Activated naive CD4-positive, alpha-beta T cell treated with anti-CD3 and anti-CD28 coated beads for 36 hours (primary cell): ENCODE measurements at regions not wholly inside any gene's neighbourhood (a gene's known extent, or its start where the extent isn't known, plus 50 kb on each side); places are given as distances from the start of the nearest gene placed in this dataset.
"Not testable (repeated sequence)": the region's sequence is repeated elsewhere in the genome, so short reads cannot be mapped to it uniquely, and the experiment has no call there.

ENCODE experiments used
- CTCF ChIA-PET: fragments of 350-600 bp; sonication (Branson Sonifier 250); formaldehyde crosslinking; loops from one replicate; lab custom pipeline; 2021; ENCODE audit warnings: antibody characterized with exemption; lab: Charles Lee
- DNase-seq: peaks from one replicate; pipeline ENCODE4 v3.0.0-alpha.2; 2020
- H3K27ac Mint-ChIP-seq: one replicate; pipeline ENCODE4 v1.8.0; 2021; ENCODE audit warnings: mild to moderate bottlenecking, mixed read lengths
- H3K27me3 Mint-ChIP-seq: one replicate; pipeline ENCODE4 v1.8.0; 2021; ENCODE audit warnings: low read depth, mixed read lengths
- H3K36me3 Mint-ChIP-seq: one replicate; pipeline ENCODE4 v1.8.0; 2021; ENCODE audit warnings: low read depth, mixed read lengths
- H3K4me1 Mint-ChIP-seq: one replicate; pipeline ENCODE4 v1.8.0; 2021; ENCODE audit warnings: low read depth, mixed read lengths
- H3K4me3 Mint-ChIP-seq: one replicate; pipeline ENCODE4 v1.8.0; 2021; ENCODE audit warnings: mild to moderate bottlenecking, moderate library complexity, mixed read lengths
- H3K9me3 Mint-ChIP-seq: one replicate; pipeline ENCODE4 v1.8.0; 2021; ENCODE audit warnings: mixed read lengths
- intact Hi-C: fragments of 100-400 bp; cut with micrococcal nuclease; formaldehyde crosslinking; loops from one replicate; pipeline ENCODE4 v1.15.1; 2023

DNA sequence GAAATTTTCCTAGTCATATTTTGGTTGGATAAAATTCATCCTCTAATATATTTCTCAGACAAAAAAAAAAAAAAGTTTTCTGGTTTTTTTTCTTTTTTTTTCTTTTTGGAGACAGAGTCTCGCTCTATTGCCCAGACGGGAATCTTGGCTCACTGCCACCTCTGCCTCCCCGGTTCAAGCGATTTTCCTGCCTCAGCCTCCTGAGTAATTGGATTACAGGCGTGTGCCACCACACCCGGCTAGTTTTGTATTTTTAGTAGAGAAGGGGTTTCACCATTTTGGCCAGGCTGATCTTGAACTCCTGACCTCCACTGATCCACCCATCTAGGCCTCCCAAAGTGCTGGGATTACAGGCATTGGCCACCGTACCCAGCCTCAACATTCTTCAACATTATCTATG, 432.7 kb upstream of the PABPC4L start:
- H3K36me3 Mint-ChIP-seq: no peaks in the 10 kb centered on the region

DNA sequence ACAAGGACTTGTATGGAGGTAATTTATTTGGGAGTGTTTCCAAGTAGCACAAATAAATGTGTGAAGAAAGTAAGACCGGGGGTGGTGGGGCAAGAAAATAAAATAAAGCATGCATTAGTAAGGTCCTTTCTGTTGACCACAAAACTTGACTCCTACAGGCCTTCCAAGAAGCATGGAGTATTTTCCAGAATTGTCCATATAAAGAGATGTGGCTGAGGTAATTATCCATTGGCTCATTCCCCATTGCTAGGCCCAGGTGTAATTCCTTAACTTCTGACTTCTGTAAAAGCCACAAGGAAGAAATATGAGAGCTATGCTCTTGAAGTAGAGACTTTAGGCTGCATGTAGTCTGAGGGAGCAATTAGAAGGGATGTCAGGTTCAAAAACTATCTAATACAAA, 430.5 kb upstream of the PABPC4L start:
- H3K4me1 Mint-ChIP-seq: no peaks in the 10 kb centered on the region
- H3K36me3 Mint-ChIP-seq: no peaks in the 10 kb centered on the region
- H3K4me3 Mint-ChIP-seq: no peak overlapping the region
- intact Hi-C loops: no loop called here
- H3K27me3 Mint-ChIP-seq: no peaks in the 10 kb centered on the region
- CTCF ChIA-PET: no interaction called here
- DNase-seq: no peak
- H3K27ac Mint-ChIP-seq: no peak overlapping the region
- peaks cover 2% of the 10 kb centered on the region for H3K9me3 Mint-ChIP-seq

More for the DNA sequence above, 432.7 kb upstream of the PABPC4L start:
- intact Hi-C loops: no loop called here
- Mint-ChIP-seq H3K27me3 (no peaks in the 10 kb centered on the region), H3K4me3 (no peak overlapping the region), H3K4me1 (no peaks in the 10 kb centered on the region), H3K9me3 (peaks cover 6% of the 10 kb centered on the region), H3K27ac (no peak overlapping the region)
- CTCF ChIA-PET: interaction anchor here (0.7 kb wide), 1 partner anchor 112 kb away, joined by 3 read pairs; no protein-coding TSS in a partner anchor
- DNase-seq: no peak

DNA sequence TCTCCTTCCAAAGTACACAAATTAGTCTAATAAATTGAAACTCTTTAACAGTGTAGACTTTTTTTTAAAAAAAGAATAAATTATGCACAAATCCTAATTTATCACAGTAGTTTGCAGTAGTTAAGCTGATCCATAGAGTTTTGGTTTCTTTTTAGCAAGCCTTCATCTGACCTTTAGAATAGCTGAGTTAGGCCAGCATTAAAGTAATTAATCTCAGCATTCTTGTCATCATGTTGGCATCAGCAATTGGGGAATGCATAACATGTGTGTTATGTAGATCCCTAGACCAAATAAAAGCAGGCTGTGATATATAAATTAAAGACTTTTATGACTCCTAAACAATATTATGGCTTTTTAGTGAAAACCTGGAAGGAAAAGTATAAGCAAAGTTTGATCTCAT, 426.5 kb upstream of the PABPC4L start:
- intact Hi-C loops: no loop called here
- no peak overlapping the region for H3K27ac Mint-ChIP-seq
- CTCF ChIA-PET: interaction anchor here (0.6 kb wide), 1 partner anchor 686 kb away, joined by 4 read pairs; no protein-coding TSS in a partner anchor
- DNase-seq: no peak
- H3K4me1 Mint-ChIP-seq: no peaks in the 10 kb centered on the region
- peaks cover 6% of the 10 kb centered on the region for H3K9me3 Mint-ChIP-seq
- no peaks in the 10 kb centered on the region for H3K27me3 Mint-ChIP-seq
- no peaks in the 10 kb centered on the region for H3K36me3 Mint-ChIP-seq
- no peak overlapping the region for H3K4me3 Mint-ChIP-seq

DNA sequence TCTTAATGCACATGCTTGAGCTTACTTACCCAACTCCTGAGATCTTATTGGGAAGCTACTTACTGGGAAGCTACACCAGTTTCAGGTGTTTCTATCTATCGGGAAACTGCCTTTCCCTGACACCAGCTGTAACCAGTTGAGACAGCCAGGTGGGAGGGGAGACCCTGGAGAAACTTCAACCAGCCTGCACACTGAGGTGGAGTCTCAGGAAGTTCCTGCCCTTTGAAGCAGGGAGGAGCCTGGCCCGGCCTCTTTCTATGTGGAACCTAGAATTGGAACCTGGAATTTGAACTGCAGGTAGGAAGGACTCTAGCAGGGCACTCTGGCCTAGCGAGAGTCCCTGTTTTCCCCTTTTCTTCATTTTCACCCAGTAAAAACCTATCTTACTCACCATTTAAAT, 425.8 kb upstream of the PABPC4L start:
- CTCF ChIA-PET: no interaction called here
- Mint-ChIP-seq H3K4me3 (no peak overlapping the region), H3K9me3 (peaks cover 6% of the 10 kb centered on the region), H3K36me3 (no peaks in the 10 kb centered on the region), H3K27me3 (no peaks in the 10 kb centered on the region), H3K27ac (no peak overlapping the region), H3K4me1 (no peaks in the 10 kb centered on the region)
- intact Hi-C loops: no loop called here
- DNase-seq: no peak

DNA sequence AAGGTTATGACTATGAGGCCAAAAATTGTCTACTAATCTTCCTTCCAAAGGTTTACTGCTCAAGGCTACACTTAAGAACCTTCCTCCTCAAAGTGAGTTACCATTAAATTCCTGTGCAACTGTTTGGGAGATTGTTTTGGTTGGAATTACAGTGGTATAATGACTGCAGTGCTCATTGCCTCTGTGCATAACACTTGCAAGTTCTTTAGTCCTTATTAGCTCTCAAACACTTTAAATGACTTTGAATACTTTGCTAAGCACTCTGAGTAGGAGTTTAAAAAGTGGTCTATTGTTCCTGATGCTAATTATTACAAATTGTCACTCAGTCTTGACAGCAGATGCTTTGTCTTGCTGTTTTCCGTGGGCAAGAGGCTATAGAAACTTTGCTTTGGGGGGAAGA, 422.8 kb upstream of the PABPC4L start:
- no peaks in the 10 kb centered on the region for H3K36me3 Mint-ChIP-seq
- H3K27ac Mint-ChIP-seq: no peak overlapping the region
- no peak overlapping the region for H3K4me3 Mint-ChIP-seq
- intact Hi-C loops: no loop called here
- H3K27me3 Mint-ChIP-seq: no peaks in the 10 kb centered on the region
- H3K4me1 Mint-ChIP-seq: no peaks in the 10 kb centered on the region
- CTCF ChIA-PET: interaction anchor here (0.6 kb wide), 1 partner anchor 26 kb away, joined by 3 read pairs; no protein-coding TSS in a partner anchor
- no peak for DNase-seq
- H3K9me3 Mint-ChIP-seq: peaks cover 4% of the 10 kb centered on the region

DNA sequence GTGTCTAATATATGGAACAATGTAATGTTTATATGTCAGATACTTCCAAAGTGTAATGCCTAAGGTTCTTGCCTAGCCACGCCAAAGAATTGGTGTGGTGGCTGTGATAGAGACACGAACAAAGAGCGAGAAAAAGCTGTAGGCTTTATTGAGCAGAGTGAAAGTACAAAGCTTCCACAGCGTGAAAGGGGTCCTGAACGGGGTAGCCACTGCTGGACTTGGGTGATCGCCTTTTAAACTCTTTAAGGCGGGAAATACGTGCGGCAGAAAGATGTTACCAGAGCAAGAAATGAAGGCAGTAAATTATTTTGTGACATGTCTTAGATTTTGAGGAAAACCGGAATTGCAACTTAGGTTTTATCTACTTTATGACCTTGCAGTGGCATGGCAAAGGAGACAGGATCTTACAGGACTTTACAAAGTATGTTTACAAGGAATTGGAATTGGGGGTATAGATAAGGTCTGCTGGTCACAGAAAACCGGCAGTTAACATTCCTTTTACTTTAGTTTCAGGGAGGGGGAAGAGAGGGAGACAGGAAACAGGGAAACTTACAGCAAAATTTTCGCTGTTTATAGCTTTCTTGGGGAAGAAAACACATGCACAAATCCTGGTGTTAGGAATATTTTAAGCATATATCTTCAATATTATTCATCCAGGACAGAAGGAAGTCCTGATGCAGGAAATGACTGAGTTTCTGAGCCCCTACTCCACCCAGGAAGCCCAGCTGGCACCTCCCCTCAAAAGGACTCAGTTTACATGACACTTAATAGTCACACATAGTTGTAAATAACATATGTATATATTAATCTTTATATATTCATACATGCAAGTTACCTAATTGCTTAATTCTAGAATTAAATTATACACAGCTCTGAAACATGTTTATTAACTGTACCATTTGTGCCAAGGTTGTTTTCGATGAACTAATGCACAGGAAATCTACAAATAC, 421.3 kb upstream of the PABPC4L start:
- H3K27ac Mint-ChIP-seq, DNase-seq, H3K27me3 Mint-ChIP-seq, CTCF ChIA-PET, H3K4me1 Mint-ChIP-seq, H3K36me3 Mint-ChIP-seq, H3K9me3 Mint-ChIP-seq, H3K4me3 Mint-ChIP-seq, intact Hi-C loops: not testable (repeated sequence)

DNA sequence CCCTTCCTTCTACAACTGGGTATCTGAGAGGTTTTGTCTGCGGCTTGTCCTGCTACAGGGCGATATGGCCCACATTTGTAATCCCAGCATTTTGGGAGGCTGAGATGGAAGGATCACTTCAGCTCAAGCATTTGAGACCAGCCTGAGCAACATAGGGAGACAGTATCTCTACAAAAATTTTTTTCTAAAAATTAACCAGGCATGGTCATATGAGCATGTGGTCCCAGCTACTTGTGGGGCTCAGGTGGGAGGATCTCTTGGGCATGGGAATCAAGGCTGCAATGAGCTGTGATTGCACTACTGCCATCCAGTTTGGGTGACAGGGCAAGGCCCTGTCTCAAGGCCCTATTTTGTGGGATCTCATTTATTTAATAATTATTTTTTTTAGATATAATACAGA, 420.6 kb upstream of the PABPC4L start:
- no peak for DNase-seq
- CTCF ChIA-PET: no interaction called here
- no peak overlapping the region for H3K27ac Mint-ChIP-seq
- H3K27me3 Mint-ChIP-seq: no peaks in the 10 kb centered on the region
- H3K4me1 Mint-ChIP-seq: no peaks in the 10 kb centered on the region
- H3K9me3 Mint-ChIP-seq: peaks cover 7% of the 10 kb centered on the region
- no peaks in the 10 kb centered on the region for H3K36me3 Mint-ChIP-seq
- H3K4me3 Mint-ChIP-seq: no peak overlapping the region
- intact Hi-C loops: no loop called here

DNA sequence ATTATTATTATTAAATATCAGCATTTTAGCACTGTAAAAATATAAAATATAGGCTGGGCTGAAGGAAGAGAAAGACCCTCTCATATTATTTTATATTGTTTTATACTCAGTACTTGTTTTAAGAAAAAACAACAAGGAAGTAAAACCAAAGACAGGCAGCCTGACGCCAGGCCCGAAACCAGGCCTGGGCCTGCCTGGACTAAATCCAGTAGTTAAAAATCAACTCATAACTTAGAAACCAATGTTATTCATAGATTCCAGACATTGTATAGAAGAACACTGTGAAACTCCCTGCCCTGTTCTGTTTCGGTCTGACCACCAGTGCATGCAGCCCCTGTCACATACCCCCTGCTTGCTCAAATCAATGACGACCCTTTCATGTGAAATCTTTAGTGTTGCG, 420.1 kb upstream of the PABPC4L start:
- H3K4me1 Mint-ChIP-seq, H3K27me3 Mint-ChIP-seq, H3K9me3 Mint-ChIP-seq, H3K36me3 Mint-ChIP-seq, DNase-seq, H3K27ac Mint-ChIP-seq, H3K4me3 Mint-ChIP-seq, intact Hi-C loops, CTCF ChIA-PET: not testable (repeated sequence)

DNA sequence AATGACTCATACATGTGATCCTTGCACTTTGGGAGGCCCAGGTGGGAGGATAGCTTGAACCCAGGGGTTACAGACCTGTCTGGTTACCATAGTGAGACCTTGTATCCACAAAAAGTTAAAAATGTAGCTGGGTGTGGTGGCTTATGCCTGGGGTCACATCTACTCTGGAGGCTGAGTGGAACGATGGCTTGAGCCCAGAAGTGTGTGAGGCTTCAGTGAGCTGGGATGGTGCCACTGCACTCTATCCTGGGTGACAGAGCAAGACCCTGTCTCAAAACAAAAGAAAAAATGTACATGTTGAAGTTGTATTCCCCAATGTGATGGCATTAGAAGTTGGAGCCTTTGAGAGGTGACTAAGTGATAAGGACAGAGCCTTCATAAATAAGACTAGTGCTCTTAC, 409.4 kb upstream of the PABPC4L start:
- no peak overlapping the region for H3K4me3 Mint-ChIP-seq
- CTCF ChIA-PET: no interaction called here
- H3K9me3 Mint-ChIP-seq: peaks cover 2% of the 10 kb centered on the region
- DNase-seq: no peak
- no peak overlapping the region for H3K27ac Mint-ChIP-seq
- intact Hi-C loops: no loop called here
- no peaks in the 10 kb centered on the region for H3K27me3 Mint-ChIP-seq
- no peaks in the 10 kb centered on the region for H3K36me3 Mint-ChIP-seq
- no peaks in the 10 kb centered on the region for H3K4me1 Mint-ChIP-seq

DNA sequence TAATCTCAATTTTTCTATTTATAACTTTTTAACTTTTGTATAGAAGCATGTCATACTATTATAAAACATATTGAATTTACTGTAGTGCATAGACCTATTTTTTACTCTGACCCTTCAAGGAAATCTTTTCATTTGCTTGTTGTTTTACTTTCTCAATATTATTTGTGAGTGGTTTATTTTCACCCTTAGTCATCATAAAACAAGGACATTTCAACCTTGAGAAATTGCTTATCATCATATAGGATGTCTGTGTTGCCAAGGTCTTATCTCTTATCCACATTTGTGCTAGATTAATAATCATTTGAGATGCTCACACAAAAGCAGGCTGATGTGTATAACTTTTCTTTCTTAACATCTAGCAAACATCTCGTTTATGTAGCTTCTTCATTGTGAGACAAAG, 408.6 kb upstream of the PABPC4L start:
- CTCF ChIA-PET: no interaction called here
- Mint-ChIP-seq H3K27ac (no peak overlapping the region), H3K27me3 (no peaks in the 10 kb centered on the region), H3K4me1 (no peaks in the 10 kb centered on the region), H3K36me3 (no peaks in the 10 kb centered on the region), H3K9me3 (peaks cover 2% of the 10 kb centered on the region), H3K4me3 (no peak overlapping the region)
- intact Hi-C loops: no loop called here
- DNase-seq: no peak

DNA sequence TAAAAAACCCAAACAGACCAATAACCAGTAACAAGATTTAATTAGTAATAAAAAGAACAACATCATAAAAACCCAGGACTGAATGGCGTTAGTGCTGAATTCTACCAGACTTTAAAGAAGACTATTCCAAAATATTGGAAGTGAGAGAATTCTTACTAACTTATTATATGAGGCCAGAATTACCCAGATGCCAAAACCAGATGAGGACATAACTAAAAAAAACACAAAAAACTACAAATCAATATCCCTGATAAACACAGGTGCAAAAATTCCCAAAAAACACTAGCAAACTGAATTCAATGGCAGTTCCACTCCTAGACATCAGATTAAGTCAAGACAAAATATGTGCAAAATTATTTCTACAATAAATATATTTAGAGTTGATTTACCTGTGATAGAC, 400.1 kb upstream of the PABPC4L start:
- Mint-ChIP-seq H3K9me3 (peaks cover 2% of the 10 kb centered on the region), H3K36me3 (no peaks in the 10 kb centered on the region), H3K27me3 (no peaks in the 10 kb centered on the region), H3K4me3 (no peak overlapping the region), H3K27ac (no peak overlapping the region), H3K4me1 (no peaks in the 10 kb centered on the region)
- intact Hi-C loops: no loop called here
- DNase-seq: no peak
- CTCF ChIA-PET: interaction anchor here (0.6 kb wide), 1 partner anchor 34 kb away, joined by 4 read pairs; no protein-coding TSS in a partner anchor

DNA sequence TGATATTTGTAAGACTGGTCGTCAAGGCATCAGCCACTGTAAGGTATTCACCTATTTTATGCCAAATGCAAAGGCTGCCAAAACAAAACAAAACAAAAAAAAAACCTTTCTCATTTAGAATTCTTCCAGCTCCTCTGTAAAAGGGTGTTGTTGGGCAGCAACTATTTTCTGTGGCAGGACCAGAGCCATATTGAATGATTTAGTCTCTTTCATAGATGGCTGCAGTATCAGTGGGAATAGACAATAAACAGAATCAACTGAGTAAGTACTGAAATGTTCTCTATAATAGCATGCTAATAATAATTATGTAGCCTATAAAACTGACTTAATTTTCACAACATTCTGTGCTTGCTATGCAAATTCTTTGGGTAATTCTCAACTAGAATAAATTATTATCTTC, 389.7 kb upstream of the PABPC4L start:
- H3K4me3 Mint-ChIP-seq: no peak overlapping the region
- H3K27ac Mint-ChIP-seq: no peak overlapping the region
- H3K9me3 Mint-ChIP-seq: no peaks in the 10 kb centered on the region
- H3K36me3 Mint-ChIP-seq: no peaks in the 10 kb centered on the region
- H3K4me1 Mint-ChIP-seq: no peaks in the 10 kb centered on the region
- no peak for DNase-seq
- CTCF ChIA-PET: no interaction called here
- intact Hi-C loops: no loop called here
- no peaks in the 10 kb centered on the region for H3K27me3 Mint-ChIP-seq

DNA sequence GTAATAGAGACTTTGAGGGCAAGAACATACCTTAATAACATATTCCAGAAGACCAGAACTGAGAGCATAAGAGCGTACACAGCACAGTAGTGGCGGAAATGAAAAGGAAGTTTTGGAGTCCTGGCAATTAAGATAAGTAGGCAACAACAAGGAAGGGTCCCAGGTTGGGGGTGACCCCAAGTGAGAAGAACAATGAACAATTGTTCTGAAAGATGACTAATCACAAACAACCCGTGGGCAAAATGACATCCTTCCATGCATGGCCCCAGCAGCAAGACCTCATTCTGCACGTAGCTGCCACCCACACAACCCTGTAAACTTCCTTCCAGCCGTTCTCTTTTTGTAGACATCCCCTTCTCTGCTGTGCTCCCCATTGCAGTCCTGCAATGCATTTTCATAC, 384.4 kb upstream of the PABPC4L start:
- Mint-ChIP-seq H3K4me3 (no peak overlapping the region), H3K27ac (no peak overlapping the region)
- CTCF ChIA-PET: no interaction called here

More for the DNA sequence above, 384.4 kb upstream of the PABPC4L start:
- intact Hi-C loops: no loop called here
- Mint-ChIP-seq H3K9me3 (peaks cover 4% of the 10 kb centered on the region), H3K27me3 (no peaks in the 10 kb centered on the region), H3K36me3 (no peaks in the 10 kb centered on the region), H3K4me1 (no peaks in the 10 kb centered on the region)
- no peak for DNase-seq
